Right lobe of liver (tissue), 4 donors: ENCODE measurements at regions not wholly inside any gene's neighbourhood (a gene's known extent, or its start where the extent isn't known, plus 50 kb on each side); places are given as distances from the start of the nearest gene placed in this dataset.

ENCODE experiments used
- POLR2A ChIP-seq: fragments of 450-650 bp; IDR thresholded peaks from one replicate; pipeline ENCODE4 v1.6.1; 2017; ENCODE audit warnings: antibody characterized with exemption, mild to moderate bottlenecking
- TF ChIP-seq, protein P1 (sequence below), 4 donors: fragments of 200-600 bp in 3 of 4; fragments of 450-650 bp in 1 of 4; IDR thresholded peaks; one replicate each; pipeline versions ENCODE4 v1.5.1 to v1.8.0; 2016 to 2022; ENCODE audit warnings: antibody characterized with exemption in 4 of 4, mild to moderate bottlenecking in 2 of 4
- donor health status: DM: no; HTN: no; CAD: no.
- donor health status: DM: no; HTN: no; CAD: no.
- donor health status: DM: no; HTN: yes; CAD: no.

DNA sequence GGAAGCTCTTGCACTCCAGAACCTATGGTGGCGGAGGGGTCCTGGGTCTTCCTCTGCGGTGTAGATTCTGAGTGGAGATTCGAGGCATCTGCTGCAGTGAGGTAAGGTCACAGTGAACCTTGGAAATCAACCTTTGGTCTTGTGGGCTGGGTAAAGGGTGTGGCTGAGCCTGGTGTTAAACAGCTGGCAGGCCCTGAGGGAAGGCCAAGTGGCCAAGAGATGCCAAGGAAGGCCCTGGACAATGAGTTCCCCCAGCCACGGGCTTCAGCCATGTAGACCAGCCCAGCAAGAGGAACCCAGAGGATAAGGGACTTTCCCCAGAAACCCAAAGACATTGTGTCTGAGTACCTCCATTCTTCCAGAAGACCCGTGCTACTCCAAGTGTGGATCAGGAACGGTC lies 137.2 kb upstream of the ETS2 start:
- TF ChIP-seq, protein P1, sequence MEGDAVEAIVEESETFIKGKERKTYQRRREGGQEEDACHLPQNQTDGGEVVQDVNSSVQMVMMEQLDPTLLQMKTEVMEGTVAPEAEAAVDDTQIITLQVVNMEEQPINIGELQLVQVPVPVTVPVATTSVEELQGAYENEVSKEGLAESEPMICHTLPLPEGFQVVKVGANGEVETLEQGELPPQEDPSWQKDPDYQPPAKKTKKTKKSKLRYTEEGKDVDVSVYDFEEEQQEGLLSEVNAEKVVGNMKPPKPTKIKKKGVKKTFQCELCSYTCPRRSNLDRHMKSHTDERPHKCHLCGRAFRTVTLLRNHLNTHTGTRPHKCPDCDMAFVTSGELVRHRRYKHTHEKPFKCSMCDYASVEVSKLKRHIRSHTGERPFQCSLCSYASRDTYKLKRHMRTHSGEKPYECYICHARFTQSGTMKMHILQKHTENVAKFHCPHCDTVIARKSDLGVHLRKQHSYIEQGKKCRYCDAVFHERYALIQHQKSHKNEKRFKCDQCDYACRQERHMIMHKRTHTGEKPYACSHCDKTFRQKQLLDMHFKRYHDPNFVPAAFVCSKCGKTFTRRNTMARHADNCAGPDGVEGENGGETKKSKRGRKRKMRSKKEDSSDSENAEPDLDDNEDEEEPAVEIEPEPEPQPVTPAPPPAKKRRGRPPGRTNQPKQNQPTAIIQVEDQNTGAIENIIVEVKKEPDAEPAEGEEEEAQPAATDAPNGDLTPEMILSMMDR (IDR thresholded peaks at IDR 0.05), result no peak
- no peak for TF ChIP-seq POLR2A
